GM23338 (cell line): ENCODE measurements at regions not wholly inside any gene's neighbourhood (a gene's known extent, or its start where the extent isn't known, plus 50 kb on each side); places are given as distances from the start of the nearest gene placed in this dataset.

ENCODE experiments used
- ATAC-seq: fragments of 200-7000 bp; cut with Tn5 transposase; 3 replicates; pipeline ENCODE4 v1.9.1; 2020
- DNase-seq: peaks from one replicate; pipeline ENCODE4 v3.0.0-alpha.2; 2015; ENCODE audit warnings: low spot score
- H2AFZ ChIP-seq: fragments of 200-600 bp; sonication (generic); 2 replicates; pipeline ENCODE4 v1.8.0; 2016; ENCODE audit warnings: antibody characterized with exemption, mild to moderate bottlenecking, moderate library complexity
- H3F3A ChIP-seq: fragments of 200-600 bp; sonication (generic); replicated peaks from 2 replicates; pipeline ENCODE4 v1.8.0; 2017; ENCODE audit warnings: antibody characterized with exemption, mixed run types, low read depth
- H3K27ac ChIP-seq: fragments of 200-600 bp; sonication (generic); 2 replicates; pipeline ENCODE4 v1.6.1; 2016; ENCODE audit warnings: low read depth
- H3K27me3 ChIP-seq: fragments of 200-600 bp; sonication (generic); 2 replicates; pipeline ENCODE4 v1.8.0; 2016; ENCODE audit warnings: mild to moderate bottlenecking, mixed run types, moderate library complexity; ENCODE audit not compliant: insufficient read depth
- H3K36me3 ChIP-seq: fragments of 200-600 bp; sonication (generic); 2 replicates; pipeline ENCODE4 v1.8.0; 2016; ENCODE audit warnings: mild to moderate bottlenecking; ENCODE audit not compliant: insufficient read depth
- H3K4me1 ChIP-seq: fragments of 200-600 bp; sonication (generic); 2 replicates; pipeline ENCODE4 v1.8.0; 2016; ENCODE audit warnings: mild to moderate bottlenecking, moderate library complexity; ENCODE audit not compliant: insufficient read depth
- H3K4me2 ChIP-seq: fragments of 200-600 bp; sonication (generic); 2 replicates; pipeline ENCODE4 v1.7.1; 2017; ENCODE audit warnings: mixed run types
- H3K4me3 ChIP-seq: fragments of 200-600 bp; sonication (generic); 2 replicates; pipeline ENCODE4 v1.6.1; 2016; ENCODE audit warnings: mixed run types
- H3K79me2 ChIP-seq: fragments of 200-600 bp; sonication (generic); replicated peaks from 2 replicates; pipeline ENCODE4 v1.8.0; 2017; ENCODE audit warnings: mild to moderate bottlenecking; ENCODE audit not compliant: insufficient read depth
- H3K9me2 ChIP-seq: fragments of 200-600 bp; sonication (generic); 2 replicates; pipeline ENCODE4 v1.8.0; 2017; ENCODE audit not compliant: insufficient read depth
- H4K20me1 ChIP-seq: fragments of 200-600 bp; sonication (generic); replicated peaks from 2 replicates; pipeline ENCODE4 v1.8.0; 2017; ENCODE audit warnings: mild to moderate bottlenecking; ENCODE audit not compliant: insufficient read depth
- H3K27ac Mint-ChIP-seq: 2 replicates; pipeline ENCODE4 v1.8.0; 2020; ENCODE audit warnings: inconsistent platforms, mild to moderate bottlenecking, moderate library complexity, mixed read lengths
- H3K27me3 Mint-ChIP-seq: 3 replicates; pipeline ENCODE4 v1.8.0; 2022; ENCODE audit warnings: low read depth, mild to moderate bottlenecking, moderate library complexity, mixed read lengths, inconsistent platforms; ENCODE audit not compliant: insufficient read depth, poor library complexity
- H3K36me3 Mint-ChIP-seq: 3 replicates; pipeline ENCODE4 v1.8.0; 2021; ENCODE audit warnings: low read depth, mild to moderate bottlenecking, inconsistent platforms, moderate library complexity, mixed read lengths
- H3K4me1 Mint-ChIP-seq: 3 replicates; pipeline ENCODE4 v1.8.0; 2020; ENCODE audit warnings: mild to moderate bottlenecking, inconsistent platforms, mixed read lengths
- H3K4me3 Mint-ChIP-seq: 3 replicates; pipeline ENCODE4 v1.8.0; 2021; ENCODE audit warnings: moderate library complexity, mild to moderate bottlenecking, inconsistent platforms, mixed read lengths
- H3K9me3 Mint-ChIP-seq: 3 replicates; pipeline ENCODE4 v1.8.0; 2020; ENCODE audit warnings: moderate library complexity, mild to moderate bottlenecking, inconsistent platforms, mixed read lengths
- CREB1 ChIP-seq: fragments of 250-450 bp; sonication (Bioruptor Pico); IDR thresholded peaks from 2 replicates; pipeline ENCODE4 v1.5.0; 2020; ENCODE audit warnings: low read depth, mild to moderate bottlenecking, moderate library complexity
- CTCF ChIP-seq, 2 experiments: fragments of 200-600 bp in 1 of 2; sonication (generic) in 1 of 2; conservative IDR thresholded peaks; 2 replicates each; pipeline versions ENCODE4 v1.5.1 to v1.6.1; 2016 to 2017; ENCODE audit warnings: antibody characterized with exemption in 2 of 2, low read depth in 2 of 2, mild to moderate bottlenecking in 2 of 2, moderate library complexity in 1 of 2
- ETS1 ChIP-seq: IDR thresholded peaks from 2 replicates; pipeline ENCODE4 v1.6.1; 2016; ENCODE audit warnings: antibody characterized with exemption
- EZH2 ChIP-seq: fragments of 200-600 bp; sonication (generic); IDR thresholded peaks from one replicate; pipeline ENCODE4 v1.8.0; 2017; ENCODE audit warnings: antibody characterized with exemption, mild to moderate bottlenecking, low read depth; ENCODE audit not compliant: unreplicated experiment
- EZH2phosphoT487 ChIP-seq: fragments of 200-600 bp; sonication (generic); IDR thresholded peaks from one replicate; pipeline ENCODE4 v1.8.1; 2018; ENCODE audit warnings: antibody characterized with exemption; ENCODE audit not compliant: unreplicated experiment
- JUNB ChIP-seq: IDR thresholded peaks from one replicate; pipeline ENCODE4 v1.6.1; 2016; ENCODE audit warnings: antibody characterized with exemption; ENCODE audit not compliant: unreplicated experiment
- NANOG ChIP-seq: IDR thresholded peaks from 2 replicates; pipeline ENCODE4 v1.6.1; 2016; ENCODE audit warnings: antibody characterized with exemption, borderline replicate concordance
- POLR2AphosphoS5 ChIP-seq: IDR thresholded peaks from 2 replicates; pipeline ENCODE4 v1.6.1; 2016; ENCODE audit warnings: antibody characterized with exemption, low read depth
- REST ChIP-seq: IDR thresholded peaks from one replicate; pipeline ENCODE4 v1.6.1; 2018; ENCODE audit warnings: antibody characterized with exemption; ENCODE audit not compliant: unreplicated experiment
- STAT1 ChIP-seq: IDR thresholded peaks from one replicate; pipeline ENCODE4 v1.6.1; 2016; ENCODE audit warnings: antibody characterized with exemption; ENCODE audit not compliant: unreplicated experiment
- ZNF114 ChIP-seq: fragments of 250-450 bp; sonication (Bioruptor Pico); IDR thresholded peaks from 2 replicates; pipeline ENCODE4 v1.5.0; 2020; ENCODE audit warnings: mild to moderate bottlenecking, moderate library complexity
- ZNF331 ChIP-seq: fragments of 250-450 bp; sonication (Bioruptor Pico); IDR thresholded peaks from 2 replicates; pipeline ENCODE4 v1.5.0; 2020; ENCODE audit warnings: low read depth, mild to moderate bottlenecking, moderate library complexity
- ZNF462 ChIP-seq: fragments of 250-450 bp; sonication (Bioruptor Pico); IDR thresholded peaks from 2 replicates; pipeline ENCODE4 v1.5.0; 2020; ENCODE audit warnings: mild to moderate bottlenecking, moderate library complexity

GRCh38 chr5:22926574-22926973 is 73.4 kb upstream of the CDH12 start:
- peaks cover 11% of the 10 kb centered on the region for H3K9me2 ChIP-seq
- Mint-ChIP-seq H3K36me3 (peaks cover 19% of the 10 kb centered on the region; the same call in 2 of the 3 replicates), H3K27me3 (peaks cover 3% of the 10 kb centered on the region), H3K4me3 (no peak overlapping the region), H3K9me3 (peaks cover 15% of the 10 kb centered on the region), H3K27ac (no peak overlapping the region), H3K4me1 (peaks cover 3% of the 10 kb centered on the region; the same call in 2 of the 3 replicates)
- no peaks in the 10 kb centered on the region for H4K20me1 ChIP-seq
- TF ChIP-seq STAT1 (no peak), ZNF114 (CRISPR knock-in tag) (no peak), ZNF331 (no peak), NANOG (no peak), JUNB (no peak), EZH2 (no peak), REST (no peak), ETS1 (no peak), EZH2phosphoT487 (no peak), CREB1 (CRISPR knock-in tag) (no peak), POLR2AphosphoS5 (no peak), CTCF (conservative IDR thresholded peaks at IDR 0.05; ENCODE audit: low read depth in 2 of 2) (no peak), ZNF462 (CRISPR knock-in tag) (no peak)
- no peak overlapping the region for H3K27ac ChIP-seq
- no peak for DNase-seq
- no peak for ATAC-seq
- no peaks in the 10 kb centered on the region for H3K4me1 ChIP-seq
- H2AFZ ChIP-seq, result no peak overlapping the region
- H3K4me3 ChIP-seq, result no peak overlapping the region
- H3K79me2 ChIP-seq, result no peaks in the 10 kb centered on the region
- H3K4me2 ChIP-seq, result no peak overlapping the region
- H3K27me3 ChIP-seq, result no peaks in the 10 kb centered on the region
- no peaks in the 10 kb centered on the region for H3K36me3 ChIP-seq
- no peaks in the 10 kb centered on the region for H3F3A ChIP-seq
